Fibroblast of skin of right quadriceps (primary cell): ENCODE measurements at regions not wholly inside any gene's neighbourhood (a gene's known extent, or its start where the extent isn't known, plus 50 kb on each side); places are given as distances from the start of the nearest gene placed in this dataset.
"Not testable (repeated sequence)": the region's sequence is repeated elsewhere in the genome, so short reads cannot be mapped to it uniquely, and the experiment has no call there.

Experiments used
- DNase-seq: peaks from one replicate; pipeline ENCODE4 v3.0.0-alpha.2; 2013

- DNase-seq = no peak
These were observed 179.3 kb downstream of the UTP18 start for GRCh38 chr17:51439395-51440229.

DNA sequence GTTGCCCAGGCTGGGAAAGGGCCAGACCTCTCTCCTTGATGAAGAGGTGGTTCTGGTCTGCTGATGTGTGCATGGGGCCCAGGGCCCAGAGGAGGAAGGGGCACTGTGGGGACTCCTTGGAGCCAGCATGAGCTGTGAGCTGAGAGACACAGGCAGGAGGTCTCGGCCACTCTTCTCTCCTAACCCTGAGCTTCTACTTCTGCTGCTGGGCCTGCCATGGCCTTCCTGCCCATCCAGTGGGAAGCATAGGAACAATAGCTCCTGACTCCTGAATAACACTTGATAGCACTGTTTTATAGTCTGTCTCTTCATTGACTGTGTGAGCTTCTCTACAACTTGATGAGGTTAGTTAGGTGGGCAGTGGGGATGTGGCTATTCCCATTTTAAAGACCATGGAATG lies 181.1 kb downstream of the UTP18 start:
- DNase-seq = no peak

- DNase-seq = no peak
These were observed 181.9 kb downstream of the UTP18 start for GRCh38 chr17:51442088-51442865.

DNA sequence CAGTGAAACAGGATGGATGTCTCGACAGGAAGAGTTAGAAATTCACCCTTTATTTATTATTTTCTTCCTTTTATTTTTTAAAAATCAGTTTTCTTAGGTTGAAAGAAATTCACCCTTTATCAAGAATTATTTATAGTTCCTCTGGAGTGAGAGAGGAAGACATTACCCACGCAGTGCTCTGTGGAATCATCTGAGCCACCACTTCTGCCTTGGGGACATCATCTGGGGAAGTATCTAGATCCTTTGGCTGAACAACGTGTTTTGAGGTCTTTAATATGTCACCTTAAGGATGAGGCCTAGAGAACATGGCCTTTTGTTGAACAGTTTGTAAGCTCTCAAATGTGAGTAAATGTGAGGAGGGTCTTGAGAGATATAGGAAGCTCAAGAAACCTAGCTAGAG lies 183.3 kb downstream of the UTP18 start:
- DNase-seq = no peak

GRCh38 chr17:51445946-51446345 lies 185.6 kb downstream of the UTP18 start:
- DNase-seq = no peak

DNA sequence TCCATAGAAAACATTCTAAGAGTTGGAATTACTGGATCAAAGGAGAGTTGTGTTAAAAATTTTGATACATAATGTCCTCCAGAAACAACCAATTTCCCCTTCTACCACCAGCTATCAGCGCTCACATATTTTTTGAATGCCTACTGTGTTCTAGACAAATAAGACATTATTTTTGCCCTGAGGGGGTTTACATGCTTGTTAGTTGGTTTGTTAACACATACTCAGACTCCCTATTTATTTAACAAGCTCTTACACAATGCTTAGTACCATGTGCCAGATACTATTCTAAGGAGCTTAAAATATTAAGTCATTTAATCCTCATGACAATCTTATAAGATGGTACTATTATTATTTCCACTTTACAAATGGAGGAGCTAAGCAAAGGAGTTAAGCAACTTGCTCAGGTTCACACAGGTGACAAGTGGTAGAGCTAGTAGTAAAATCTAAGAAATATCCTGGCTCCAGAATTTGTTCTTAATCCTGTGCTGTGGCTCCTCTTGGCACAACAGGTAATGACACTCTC lies 194.2 kb downstream of the UTP18 start:
- no peak for DNase-seq

GRCh38 chr17:51455211-51455610 lies 194.9 kb downstream of the UTP18 start:
- no peak for DNase-seq

DNA sequence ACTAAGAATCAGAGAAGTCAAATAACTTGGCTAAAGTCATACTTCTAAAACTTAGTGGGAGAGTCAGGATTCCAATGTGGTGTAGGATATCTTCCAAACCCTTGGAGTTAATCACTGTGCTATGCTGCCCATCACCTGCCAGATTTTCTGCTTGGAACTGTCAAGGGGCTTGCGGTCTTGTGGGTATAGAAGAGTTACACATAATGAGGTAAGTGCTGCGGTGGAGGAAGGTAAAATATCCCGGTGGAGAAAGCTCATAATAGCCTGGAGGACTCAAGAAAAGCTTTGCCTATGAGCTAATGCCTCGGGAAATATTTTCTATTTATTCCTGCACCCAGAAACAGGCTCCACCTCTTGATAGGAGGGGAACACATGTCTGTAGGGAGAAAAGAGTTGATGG lies 195.6 kb downstream of the UTP18 start:
- DNase-seq = peak; percentile 39

DNA sequence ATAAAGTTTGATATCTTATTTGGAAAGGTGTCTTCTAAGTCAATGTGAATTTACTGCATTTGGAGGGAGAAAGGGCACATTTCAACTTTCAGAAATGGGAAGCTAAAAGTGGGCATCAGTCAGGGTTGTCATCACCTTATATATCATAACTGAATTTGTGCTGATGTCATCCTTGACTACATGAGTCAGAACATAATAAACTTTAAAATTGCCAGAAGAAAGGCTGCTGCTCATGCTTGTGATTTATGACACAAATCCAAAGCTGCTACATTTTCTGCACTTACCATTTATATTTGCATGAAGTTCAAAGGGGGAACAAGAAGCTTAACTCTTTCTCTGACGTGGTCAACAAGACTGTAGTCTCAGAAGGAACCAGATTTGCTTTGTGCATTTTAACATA lies 196.6 kb downstream of the UTP18 start:
- peak; percentile 9 for DNase-seq

DNA sequence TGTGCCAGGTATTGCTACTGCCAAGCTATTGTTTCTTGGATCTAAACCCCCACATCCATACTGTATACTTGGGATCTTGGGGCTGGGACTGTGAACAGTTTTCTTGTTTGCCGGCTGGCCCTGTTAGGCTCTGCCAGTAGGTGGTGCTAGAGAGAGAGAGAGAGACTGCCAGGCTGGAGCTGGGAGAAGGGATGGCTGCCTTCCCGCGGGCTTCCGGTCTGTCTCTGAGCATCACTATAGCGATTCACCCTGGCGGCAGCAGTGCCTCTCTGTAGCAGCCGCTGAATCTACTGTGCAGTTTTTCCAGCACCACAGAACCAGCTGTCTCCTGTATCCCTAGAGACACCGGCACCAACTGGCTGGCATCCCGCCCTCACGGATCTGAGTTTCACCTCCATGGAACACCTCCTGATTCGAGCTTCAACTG lies 201.2 kb downstream of the UTP18 start:
- DNase-seq = peak; percentile 37

GRCh38 chr17:51463353-51463752 lies 203.0 kb downstream of the UTP18 start:
- DNase-seq = no peak

DNA sequence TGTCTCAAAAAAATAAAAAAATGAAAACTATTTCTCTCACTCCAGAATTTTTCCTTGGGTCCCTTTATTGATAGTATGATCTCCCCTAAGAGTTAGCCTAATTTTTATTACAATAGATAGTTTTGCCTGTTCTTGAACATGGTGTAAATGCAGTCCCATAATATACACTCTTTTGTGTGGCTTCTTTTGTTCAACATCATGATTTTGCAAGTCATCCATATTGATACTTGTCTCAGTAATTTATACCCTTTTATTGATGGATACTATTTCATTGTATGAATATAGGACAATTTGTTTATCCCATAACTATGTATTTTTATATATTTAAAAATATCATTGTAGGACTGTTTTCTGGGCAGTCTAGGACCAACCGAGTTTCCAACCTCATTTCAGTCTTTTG lies 207.0 kb downstream of the UTP18 start:
- DNase-seq = no peak

DNA sequence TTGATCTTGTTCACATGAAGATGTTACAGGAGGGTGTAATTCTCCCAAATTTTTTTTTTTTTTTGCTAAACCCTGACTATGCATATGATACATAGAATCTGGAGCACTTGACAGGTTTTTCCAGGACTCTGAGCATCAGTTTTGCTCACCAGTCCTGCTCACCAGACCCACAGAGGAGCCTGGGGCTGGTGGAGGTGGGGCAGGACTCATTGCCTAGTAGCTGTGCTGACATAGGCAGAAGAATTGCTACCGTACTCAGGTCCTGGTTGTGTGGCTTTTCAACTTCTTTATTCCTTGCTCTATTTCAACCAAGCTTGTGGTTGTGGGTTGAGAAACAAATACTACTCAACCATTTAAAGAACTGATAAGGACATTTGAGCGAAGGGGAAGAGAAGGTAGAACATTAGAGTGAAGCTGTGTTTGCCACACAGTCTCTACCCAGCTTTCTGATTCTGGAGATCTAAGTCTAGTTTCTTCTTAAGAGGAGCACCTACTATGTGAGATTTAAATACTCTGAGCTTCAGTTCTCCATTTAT lies 212.4 kb downstream of the UTP18 start:
- DNase-seq = no peak

DNA sequence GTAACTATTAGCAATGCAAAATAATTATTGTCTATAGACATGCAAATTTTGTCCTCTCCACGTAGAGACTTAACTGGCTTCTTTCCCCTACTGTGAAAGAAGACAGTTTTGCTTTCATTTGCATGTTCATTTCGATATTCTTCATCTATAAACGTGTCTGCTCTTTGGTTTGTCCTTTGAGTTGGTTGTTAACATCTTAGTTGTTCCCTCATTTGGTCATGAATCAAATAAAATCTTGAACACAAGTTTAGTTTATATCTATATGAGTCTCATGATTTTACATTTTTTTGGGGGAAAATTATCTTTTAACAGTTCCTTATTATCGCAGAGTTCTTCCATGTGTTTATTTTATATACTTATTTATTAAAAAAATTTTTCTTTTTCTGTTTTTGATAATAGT lies 214.4 kb downstream of the UTP18 start:
- DNase-seq = no peak

- DNase-seq = no peak
These were observed 215.4 kb downstream of the UTP18 start for GRCh38 chr17:51475730-51476129.

DNA sequence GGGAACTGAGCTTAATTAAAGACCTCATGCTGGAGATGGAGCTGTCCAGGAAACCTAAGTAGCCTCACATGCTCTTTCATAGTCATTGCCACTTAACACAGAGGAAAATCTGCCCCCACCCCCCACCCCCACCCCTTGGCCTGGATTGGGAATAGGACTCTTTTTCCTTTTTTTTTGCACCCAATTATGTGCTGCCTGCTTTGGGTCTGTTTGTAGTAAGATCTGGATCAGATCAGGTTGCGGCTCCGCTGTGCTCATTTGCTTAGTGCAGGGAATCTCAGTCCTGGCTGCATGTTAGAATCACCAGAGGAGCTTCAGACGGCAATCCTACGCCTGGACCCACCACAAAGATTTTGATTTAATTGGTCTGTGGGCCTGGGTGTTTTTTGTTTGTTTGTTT lies 219.0 kb downstream of the UTP18 start:
- DNase-seq = no peak

DNA sequence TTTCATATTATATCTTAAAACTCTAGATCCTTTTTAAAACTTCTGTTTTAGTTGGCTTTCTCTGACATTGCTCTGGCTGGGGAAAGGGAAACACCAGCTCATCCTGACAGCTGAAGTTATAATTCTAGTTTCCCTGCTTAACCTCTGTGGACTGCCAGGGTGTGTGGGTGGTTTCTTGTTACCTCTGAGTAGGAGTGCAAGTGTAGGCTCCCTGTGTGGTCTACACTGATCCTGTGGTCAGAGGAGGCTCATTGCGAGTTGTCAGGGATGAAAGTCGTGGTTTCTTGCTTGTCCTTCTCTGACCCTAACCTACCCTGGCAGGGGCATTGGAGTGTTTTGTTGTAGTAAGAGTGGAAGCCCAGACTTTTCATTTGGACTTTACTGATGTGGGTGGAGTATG lies 221.0 kb downstream of the UTP18 start:
- no peak for DNase-seq

DNA sequence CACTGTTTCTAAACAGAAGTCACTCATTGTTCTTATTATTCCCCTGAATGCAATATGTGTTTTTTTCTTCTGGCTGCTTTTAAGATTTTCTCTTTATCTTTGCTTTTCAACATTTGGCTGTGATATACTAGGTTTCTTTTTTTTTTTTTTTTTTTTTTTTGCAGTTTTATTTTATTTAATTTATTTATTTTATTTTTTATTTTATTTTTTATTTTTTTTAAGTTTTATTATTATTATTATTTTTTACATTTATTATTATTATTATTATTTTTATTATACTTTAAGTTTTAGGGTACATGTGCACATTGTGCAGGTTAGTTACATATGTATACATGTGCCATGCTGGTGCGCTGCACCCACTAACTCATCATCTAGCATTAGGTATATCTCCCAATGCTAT lies 221.9 kb downstream of the UTP18 start:
- not testable (repeated sequence) for DNase-seq

- DNase-seq = no peak
These were observed 225.7 kb downstream of the UTP18 start for GRCh38 chr17:51486091-51486490.

- no peak for DNase-seq
These were observed 226.7 kb downstream of the UTP18 start for GRCh38 chr17:51486885-51487520.

- DNase-seq = no peak
These were observed 227.6 kb downstream of the UTP18 start for GRCh38 chr17:51487947-51488346.

DNA sequence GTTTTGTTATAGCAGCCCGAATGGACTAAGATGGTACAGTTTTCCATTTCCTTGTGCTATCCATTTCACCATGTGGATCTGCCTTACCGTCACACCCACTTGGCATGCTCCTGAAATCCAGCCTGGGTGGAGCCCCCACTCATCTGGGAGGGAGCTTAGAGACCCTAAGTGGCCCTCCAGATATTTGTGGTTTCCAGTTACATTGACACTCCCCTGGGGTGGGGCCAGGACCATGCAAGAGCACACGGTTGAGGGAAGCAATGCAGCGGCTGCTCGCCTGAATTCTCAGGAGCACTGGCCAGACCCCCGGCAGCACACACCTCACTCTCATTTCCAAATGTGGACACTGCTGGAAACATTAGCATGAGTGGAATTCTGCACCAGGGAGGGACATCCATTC lies 231.1 kb downstream of the UTP18 start:
- DNase-seq = no peak

DNA sequence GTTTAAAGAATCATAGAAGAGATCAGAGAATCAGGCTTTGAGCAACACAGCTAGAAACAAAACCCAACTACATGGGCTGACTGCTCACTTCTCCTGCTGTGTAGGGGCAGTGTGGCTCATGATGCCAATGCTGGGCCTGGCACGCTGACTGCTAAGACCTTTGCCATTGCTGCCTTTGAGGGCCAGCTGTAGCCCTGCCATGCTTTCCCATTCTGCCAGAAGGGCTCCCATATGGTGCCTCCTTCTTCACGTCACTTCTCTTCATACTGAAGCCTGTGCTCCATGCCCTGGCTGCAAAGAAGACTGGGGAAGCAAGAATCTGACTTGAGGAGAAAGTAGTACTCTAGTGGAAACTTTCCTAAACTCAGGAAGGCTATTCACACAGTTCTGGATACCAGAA lies 232.9 kb downstream of the UTP18 start:
- no peak for DNase-seq
